ENCODE measurements at regions not wholly inside any gene's neighbourhood (a gene's known extent, or its start where the extent isn't known, plus 50 kb on each side); places are given as distances from the start of the nearest gene placed in this dataset.

DNA sequence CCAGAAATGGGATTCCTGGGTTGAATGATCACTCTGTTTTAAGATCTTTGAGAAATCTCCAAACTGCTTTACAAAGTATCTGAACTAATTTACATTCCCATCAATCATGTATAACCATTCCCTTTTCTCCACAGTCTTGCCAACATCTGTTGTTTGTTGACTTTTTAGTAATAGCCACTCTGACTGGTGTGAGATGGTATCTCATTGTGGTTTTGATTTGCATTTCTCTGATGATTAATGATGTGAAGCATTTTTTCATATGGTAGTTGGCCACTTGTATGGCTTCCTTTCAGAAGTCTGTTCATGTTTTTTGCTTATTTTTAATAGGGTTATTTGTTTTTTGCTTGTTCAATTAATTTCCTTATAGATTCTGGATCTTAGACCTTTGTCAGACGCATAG, 211.8 kb upstream of the AVPR1A start:
- TF ChIP-seq POU2F2 (IDR thresholded peaks at IDR 0.05; ENCODE audit: low read depth, low read length) (no peak), POLR2A (IDR thresholded peaks at IDR 0.05; ENCODE audit: low read depth, low read length) (no peak), POLR2AphosphoS5 (IDR thresholded peaks at IDR 0.05; ENCODE audit: low read depth, low read length) (no peak), TAF1 (IDR thresholded peaks at IDR 0.05; ENCODE audit: low read depth, low read length) (no peak), SPI1 (IDR thresholded peaks at IDR 0.05; ENCODE audit: low read depth, low read length) (no peak), PAX5 (IDR thresholded peaks at IDR 0.05; ENCODE audit: insufficient read depth, low read length, severe bottlenecking) (no peak)

Measured in GM12891 (cell line).